Globus pallidus (tissue), 1 donor: ENCODE measurements at regions not wholly inside any gene's neighbourhood (a gene's known extent, or its start where the extent isn't known, plus 50 kb on each side); places are given as distances from the start of the nearest gene placed in this dataset.
"Not testable (repeated sequence)": the region's sequence is repeated elsewhere in the genome, so short reads cannot be mapped to it uniquely, and the experiment has no call there.

ENCODE experiments used
- DNase-seq: peaks from one replicate; pipeline ENCODE4 v3.0.0-alpha.2; 2015; ENCODE audit warnings: low spot score

DNA sequence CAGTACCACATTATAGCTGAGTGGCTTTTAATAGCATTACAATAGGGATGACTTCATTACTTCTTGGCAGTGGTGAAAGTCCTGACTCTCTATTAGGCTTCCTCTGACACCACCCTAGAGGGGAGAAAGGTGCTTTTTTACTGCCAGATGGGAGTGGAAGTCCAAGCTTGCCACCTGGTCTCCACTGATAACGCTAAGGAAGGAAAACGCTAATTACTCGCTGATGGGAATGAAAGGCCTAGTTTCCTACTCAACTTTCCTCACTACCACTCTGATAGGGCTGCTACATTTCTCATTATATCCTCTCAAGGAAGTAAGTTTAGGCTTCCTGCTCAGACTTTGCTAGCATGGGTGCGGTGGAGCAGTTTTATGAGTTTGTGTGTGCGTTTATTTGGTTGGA, 62.3 kb upstream of the PAGE3 start:
- DNase-seq = no peak

DNA sequence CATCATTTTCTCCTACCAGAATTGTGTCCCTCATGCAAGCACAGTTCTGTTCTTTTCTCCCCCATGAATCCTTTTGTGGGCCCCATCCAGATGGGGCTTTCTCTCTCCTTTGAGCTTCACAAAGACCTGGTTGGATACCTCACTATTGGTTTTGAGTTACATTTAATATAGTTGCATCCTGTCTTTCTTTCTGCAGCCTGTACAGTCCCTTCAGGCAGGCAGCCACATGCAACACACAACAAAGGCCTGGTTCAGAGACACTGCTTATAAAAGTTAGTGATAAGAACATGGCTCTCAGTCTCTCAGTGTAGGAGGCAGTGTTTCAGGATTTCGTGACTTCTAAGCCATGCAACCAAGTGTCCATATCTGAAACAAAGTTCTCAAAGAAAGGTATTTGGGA, 70.6 kb upstream of the PAGE3 start:
- DNase-seq = no peak

DNA sequence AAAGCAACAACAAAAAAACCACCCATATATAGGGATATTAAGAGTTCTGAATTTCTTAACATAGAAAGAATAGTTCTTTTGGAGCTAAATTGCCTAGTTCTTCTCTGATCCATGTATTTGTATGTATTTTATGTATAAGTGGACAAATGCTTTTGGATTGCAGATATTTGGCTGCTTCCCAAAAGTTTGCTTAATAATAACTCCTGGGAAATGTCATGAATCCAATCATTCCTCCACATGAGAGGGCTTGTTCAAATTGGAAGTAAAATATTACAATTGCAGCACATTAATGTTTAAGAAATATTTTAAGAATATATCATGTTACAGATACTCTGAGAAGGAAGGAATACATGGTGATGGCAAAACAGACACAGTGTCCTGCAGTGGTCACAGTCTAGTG, 71.5 kb upstream of the PAGE3 start:
- DNase-seq = no peak

DNA sequence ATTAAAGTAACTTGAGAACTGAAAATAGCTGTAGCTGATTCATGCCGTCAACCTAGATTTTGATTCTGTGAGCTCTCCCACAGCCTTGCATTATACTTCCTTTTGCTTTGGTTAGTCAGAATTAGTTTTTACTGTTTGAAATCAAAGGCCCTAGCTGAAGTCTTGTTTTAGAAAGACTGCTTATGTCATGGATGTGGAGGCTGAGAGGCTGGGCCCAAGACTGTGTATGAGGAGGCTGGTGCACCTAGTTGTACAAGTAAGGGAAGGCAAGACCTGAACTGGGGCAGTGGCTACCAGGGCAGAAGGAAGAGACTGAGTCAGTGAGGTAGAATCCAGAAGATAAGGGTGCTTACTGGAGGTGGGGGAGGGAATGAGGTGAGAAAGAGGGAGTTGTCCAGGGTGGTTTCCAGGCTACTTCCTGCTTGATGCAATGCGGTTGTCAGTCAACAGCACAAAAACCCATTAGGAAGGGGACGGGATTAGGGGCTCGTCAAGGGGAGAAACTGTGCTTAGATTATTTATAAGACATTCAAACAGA, 76.2 kb upstream of the PAGE3 start:
- no peak for DNase-seq

DNA sequence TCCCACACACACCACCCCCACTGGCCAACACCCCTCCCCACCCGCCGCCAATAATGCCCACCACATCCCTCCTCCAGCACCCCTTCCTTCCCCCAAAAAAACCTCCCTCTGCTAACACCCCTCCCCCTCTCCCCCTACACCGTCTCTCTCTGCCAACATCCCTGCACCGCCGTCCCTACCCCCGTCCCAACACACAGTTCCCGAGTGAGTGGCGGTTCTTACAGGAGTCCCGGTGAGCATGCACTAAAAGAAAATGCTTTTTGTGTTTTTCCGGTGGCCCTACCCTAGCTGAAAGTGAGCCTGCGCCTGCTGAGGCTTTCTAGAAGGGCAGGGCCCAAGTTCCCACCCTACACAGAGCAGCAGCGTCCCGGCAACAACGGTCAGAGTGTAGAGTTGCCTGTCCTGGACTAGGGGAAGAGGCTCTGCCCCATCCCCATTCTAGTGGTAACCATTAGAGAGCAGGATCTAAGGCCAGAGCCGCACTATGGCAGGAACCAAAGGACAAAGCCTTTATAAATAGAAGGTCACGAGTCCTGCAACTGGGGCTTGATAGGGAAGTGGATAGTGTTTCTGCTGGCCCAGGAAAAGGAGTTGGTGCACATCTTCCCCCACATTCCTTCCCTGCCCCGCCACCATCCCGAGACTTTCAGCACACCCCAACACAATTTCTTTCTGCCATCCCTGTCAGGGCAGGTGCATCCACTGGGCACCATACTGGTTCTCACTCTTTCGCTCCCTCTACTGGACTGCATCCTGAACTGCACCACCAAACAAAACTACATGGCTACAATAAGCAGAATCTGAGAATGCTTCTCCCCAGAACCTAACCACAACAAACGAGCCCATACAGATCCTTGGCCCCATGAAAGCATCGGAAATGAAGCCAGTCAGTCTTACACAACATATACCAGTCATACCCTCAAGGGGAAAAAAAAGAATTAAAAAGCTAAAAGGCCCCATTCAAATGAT, 78.1 kb upstream of the PAGE3 start:
- DNase-seq = peak; percentile 21

DNA sequence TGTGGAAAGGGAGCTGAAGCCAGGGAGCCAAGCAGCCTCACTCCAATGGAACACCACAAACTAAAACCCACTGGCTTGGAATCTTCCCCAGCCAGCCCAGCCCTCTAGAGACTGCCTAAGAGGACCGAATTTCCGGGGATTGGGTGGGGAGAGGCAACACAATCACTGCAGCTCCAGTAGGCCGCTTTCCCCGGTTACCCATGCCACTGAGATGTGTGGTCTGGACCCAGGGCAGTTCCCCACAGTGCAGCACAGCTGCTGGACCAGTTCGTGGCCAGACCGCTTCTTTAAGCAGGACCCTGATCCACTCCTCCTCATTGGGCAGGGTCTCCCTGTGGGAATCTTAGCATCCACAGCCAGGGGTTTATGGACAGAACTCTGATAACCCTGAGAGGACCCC, 91.9 kb upstream of the PAGE3 start:
- no peak for DNase-seq

DNA sequence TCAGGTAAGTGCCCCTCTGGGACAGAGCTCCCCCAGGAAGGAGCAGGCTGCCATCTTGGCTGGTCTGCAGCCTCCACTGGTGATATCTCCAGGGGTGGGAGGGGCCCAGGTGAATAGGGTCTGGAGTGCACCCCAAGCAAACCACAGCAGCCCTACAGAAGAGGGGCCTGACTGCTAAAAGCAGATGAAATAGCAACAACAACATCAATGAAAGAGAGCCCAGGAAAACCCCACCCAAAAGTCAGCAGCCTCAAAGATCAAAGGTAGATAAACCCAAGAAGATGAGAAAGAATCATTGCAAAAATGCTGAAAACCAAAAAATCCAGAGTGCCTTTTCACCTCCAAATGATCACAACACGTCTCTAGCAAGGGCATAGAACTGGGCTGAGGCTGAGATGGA, 92.5 kb upstream of the PAGE3 start:
- no peak for DNase-seq

DNA sequence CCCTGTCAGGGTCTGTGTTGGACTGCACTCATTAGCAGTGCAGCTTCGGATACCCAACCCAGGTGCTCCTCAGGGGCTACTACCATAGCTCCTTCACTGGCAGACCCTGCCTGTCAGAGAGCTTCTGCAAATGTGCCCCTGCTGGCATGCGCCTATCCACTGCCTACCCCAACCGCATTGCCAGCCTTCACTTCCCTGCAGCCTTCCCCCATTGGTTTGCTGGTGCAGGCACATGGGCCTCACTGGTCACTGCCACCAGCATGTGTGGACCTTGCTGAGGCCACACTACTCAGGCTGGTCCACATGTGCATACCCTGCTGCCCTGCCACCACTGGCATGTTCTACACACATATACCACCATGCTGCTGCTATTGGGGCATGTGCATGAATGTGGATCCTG, 72.5 kb upstream of the MAGEH1 start:
- no peak for DNase-seq

DNA sequence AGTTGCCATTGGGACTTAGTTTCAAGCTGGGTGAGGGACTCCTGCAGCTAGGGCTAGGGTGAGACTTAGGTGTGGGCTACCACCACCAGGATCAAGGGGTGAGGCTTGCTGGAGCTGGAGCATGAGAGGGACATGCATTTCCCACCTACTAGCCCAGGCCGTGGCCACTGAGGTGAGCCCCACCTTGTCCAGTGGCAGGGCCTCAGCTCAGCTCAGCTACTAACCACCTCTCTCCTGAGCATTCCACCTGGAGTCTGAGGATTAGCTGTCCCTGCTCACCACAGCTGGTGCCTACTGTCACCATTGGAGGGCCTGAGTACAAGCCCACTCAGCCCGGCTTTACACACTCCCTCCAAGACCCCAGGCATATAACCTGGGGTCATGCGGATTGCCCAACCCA, 62.6 kb upstream of the MAGEH1 start:
- no peak for DNase-seq

DNA sequence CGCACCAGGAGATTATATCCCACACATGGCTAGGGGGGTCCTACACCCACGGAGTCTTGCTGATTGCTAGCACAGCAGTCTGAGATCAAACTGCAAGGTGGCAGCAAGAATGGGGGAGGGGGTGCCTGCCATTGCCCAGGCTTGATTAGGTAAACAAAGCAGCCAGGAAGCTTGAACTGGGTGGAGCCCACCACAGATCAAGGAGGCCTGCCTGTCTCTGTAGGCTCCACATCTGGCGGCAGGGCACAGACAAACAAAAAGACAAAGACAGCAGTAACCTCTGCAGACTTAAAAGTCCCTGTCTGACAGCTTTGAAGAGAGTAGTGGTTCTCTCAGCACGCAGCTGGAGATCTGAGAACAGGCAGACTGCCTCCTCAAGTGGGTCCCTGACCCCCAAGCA, 55.1 kb upstream of the MAGEH1 start:
- not testable (repeated sequence) for DNase-seq
